ENCODE measurements at regions not wholly inside any gene's neighbourhood (a gene's known extent, or its start where the extent isn't known, plus 50 kb on each side); places are given as distances from the start of the nearest gene placed in this dataset.
"Not testable (repeated sequence)": the region's sequence is repeated elsewhere in the genome, so short reads cannot be mapped to it uniquely, and the experiment has no call there.

DNA sequence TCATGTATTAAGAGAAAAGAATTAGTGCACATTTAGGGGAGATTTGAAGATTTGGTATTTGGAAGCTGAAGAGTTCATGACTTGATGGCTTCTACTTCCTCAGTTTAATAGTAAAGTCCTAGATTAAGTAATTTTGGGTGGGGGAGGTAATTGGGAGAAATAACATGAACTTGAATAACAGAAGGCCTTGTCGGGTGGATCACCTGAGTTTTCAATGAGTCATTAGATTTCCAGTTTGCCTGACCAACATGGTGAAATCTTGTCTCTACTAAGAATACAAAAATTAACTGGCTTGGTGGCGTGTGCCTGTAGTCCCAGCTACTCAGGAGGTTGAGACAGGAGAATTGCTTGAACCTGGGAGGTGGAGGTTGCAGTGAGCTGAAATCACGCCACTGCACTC, 181.0 kb downstream of the GJA1 start:
- DNase-seq (no peak), ATAC-seq (no peak)
- no peaks in the 10 kb centered on the region for H3K27me3 Mint-ChIP-seq
- no peaks in the 10 kb centered on the region for H3K36me3 Mint-ChIP-seq
- no peak overlapping the region for H3K27ac Mint-ChIP-seq
- H3K9me3 Mint-ChIP-seq (ENCODE audit: low read depth) = no peaks in the 10 kb centered on the region
- CTCF ChIA-PET = no interaction called here
- no peaks in the 10 kb centered on the region for H3K4me1 Mint-ChIP-seq
- no peak overlapping the region for H3K4me3 Mint-ChIP-seq

GRCh38 chr6:121617388-121617787, 181.9 kb downstream of the GJA1 start:
- no peak overlapping the region for H3K27ac Mint-ChIP-seq
- H3K9me3 Mint-ChIP-seq (ENCODE audit: low read depth) = no peaks in the 10 kb centered on the region
- H3K4me1 Mint-ChIP-seq = no peaks in the 10 kb centered on the region
- no peak for DNase-seq
- no peaks in the 10 kb centered on the region for H3K27me3 Mint-ChIP-seq
- H3K4me3 Mint-ChIP-seq = no peak overlapping the region
- H3K36me3 Mint-ChIP-seq = no peaks in the 10 kb centered on the region
- CTCF ChIA-PET = no interaction called here
- ATAC-seq = no peak

DNA sequence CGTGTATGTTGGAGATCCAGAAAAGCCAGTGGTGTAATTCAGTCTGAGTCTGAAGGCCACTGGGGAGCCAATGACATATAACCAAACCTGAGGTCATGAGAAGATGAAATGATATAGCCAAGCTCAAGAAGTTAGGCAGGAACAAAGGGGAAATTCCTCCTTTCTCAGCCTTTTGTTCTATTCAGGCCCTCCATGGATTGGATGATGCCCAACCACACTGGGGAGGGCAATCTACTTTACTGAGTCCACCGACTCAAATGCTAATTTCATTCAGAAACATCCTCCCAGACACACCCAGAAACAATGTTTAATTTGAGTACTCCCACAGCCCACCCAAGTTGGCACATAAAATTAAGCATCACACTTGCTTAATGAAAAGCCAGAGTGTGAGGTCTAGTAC, 183.6 kb downstream of the GJA1 start:
- H3K4me3 Mint-ChIP-seq = no peak overlapping the region

GRCh38 chr6:121619987-121620740, 184.7 kb downstream of the GJA1 start:
- H3K9me3 Mint-ChIP-seq (ENCODE audit: low read depth) = peaks cover 3% of the 10 kb centered on the region
- H3K4me3 Mint-ChIP-seq = no peak overlapping the region
- DNase-seq (no peak), ATAC-seq (no peak)
- no peaks in the 10 kb centered on the region for H3K36me3 Mint-ChIP-seq
- H3K4me1 Mint-ChIP-seq = no peaks in the 10 kb centered on the region
- H3K27ac Mint-ChIP-seq = no peak overlapping the region
- CTCF ChIA-PET = no interaction called here
- no peaks in the 10 kb centered on the region for H3K27me3 Mint-ChIP-seq

More for the DNA sequence above, 183.6 kb downstream of the GJA1 start:
- ATAC-seq (no peak), DNase-seq (no peak)
- CTCF ChIA-PET = no interaction called here
- Mint-ChIP-seq H3K36me3 (no peaks in the 10 kb centered on the region), H3K4me1 (no peaks in the 10 kb centered on the region), H3K27me3 (no peaks in the 10 kb centered on the region), H3K27ac (no peak overlapping the region), H3K9me3 (ENCODE audit: low read depth) (no peaks in the 10 kb centered on the region)

DNA sequence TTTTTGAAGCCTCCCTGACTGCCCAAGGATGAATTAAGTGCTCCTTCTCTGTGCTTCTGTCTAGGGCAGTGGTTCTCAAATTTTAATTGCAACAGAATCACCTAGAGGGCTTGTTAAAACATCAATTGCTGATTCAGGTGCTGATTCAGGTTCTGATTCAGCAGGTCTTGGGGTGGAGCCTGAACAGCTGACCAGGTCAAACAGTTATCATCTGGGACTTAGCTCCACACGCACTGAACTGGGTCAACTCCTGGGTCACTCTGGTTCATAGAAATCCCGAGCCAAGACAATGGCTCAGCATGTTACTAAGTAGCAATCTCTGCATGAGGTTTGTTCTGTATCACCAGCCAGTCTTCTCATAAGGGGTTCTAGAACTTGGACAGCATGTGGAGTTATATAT, 192.3 kb downstream of the GJA1 start:
- Mint-ChIP-seq H3K9me3 (ENCODE audit: low read depth) (peaks cover 5% of the 10 kb centered on the region), H3K27me3 (no peaks in the 10 kb centered on the region), H3K27ac (no peak overlapping the region), H3K4me1 (no peaks in the 10 kb centered on the region), H3K36me3 (no peaks in the 10 kb centered on the region), H3K4me3 (no peak overlapping the region)
- DNase-seq (no peak), ATAC-seq (no peak)
- CTCF ChIA-PET = no interaction called here

DNA sequence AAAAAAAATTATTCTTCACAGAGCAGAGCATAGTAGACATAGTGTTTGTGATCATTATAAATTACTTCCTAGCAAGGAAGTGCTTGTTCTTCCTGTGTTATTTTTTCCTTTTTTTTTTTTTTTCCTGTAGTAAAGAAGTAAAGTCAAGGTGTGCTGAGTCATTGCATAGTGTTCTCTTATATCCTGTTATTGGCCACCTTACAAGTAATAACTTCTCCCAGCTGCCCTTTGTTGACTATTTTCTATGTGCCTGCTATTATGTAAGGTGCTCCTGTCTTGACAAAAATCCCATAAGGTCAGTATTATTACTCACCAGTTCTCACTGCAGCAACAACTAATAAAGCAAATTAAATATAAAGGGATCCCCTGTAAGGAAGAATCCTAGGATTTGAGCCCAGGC, 195.3 kb downstream of the GJA1 start:
- DNase-seq = no peak
- Mint-ChIP-seq H3K36me3 (no peaks in the 10 kb centered on the region), H3K4me1 (no peaks in the 10 kb centered on the region), H3K4me3 (no peak overlapping the region), H3K27me3 (no peaks in the 10 kb centered on the region), H3K9me3 (ENCODE audit: low read depth) (peaks cover 2% of the 10 kb centered on the region), H3K27ac (no peak overlapping the region)
- ATAC-seq = no peak
- CTCF ChIA-PET = no interaction called here

- H3K9me3 Mint-ChIP-seq (ENCODE audit: low read depth); ATAC-seq; H3K27ac Mint-ChIP-seq; CTCF ChIA-PET; H3K4me1 Mint-ChIP-seq; H3K36me3 Mint-ChIP-seq; H3K4me3 Mint-ChIP-seq; DNase-seq; H3K27me3 Mint-ChIP-seq: not testable (repeated sequence)
These were observed 196.3 kb downstream of the GJA1 start for GRCh38 chr6:121631752-121632151.

GRCh38 chr6:121633309-121633708, 197.9 kb downstream of the GJA1 start:
- no peak for ATAC-seq
- CTCF ChIA-PET = no interaction called here
- no peak overlapping the region for H3K27ac Mint-ChIP-seq
- no peak overlapping the region for H3K4me3 Mint-ChIP-seq
- no peak for DNase-seq
- H3K36me3 Mint-ChIP-seq = no peaks in the 10 kb centered on the region
- H3K27me3 Mint-ChIP-seq = no peaks in the 10 kb centered on the region
- no peaks in the 10 kb centered on the region for H3K4me1 Mint-ChIP-seq
- peaks cover 6% of the 10 kb centered on the region for H3K9me3 Mint-ChIP-seq (ENCODE audit: low read depth)

DNA sequence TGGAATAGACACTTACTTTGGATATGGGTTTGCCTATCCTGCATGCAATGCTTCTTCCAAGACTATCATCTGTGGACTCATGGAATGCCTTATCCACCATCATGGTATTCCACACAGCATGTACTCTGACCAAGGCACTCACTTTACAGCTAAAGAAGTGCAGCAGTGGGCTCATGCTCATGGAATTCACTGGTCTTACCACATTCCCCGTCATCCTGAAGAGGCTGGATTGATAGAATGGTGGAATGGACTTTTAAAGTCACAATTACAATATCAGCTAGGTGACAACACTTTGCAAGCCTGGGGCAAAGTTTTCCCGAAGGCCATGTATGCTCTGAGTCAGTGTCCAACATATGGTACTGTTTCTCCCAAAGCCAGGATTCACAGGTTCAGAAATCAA, 199.1 kb downstream of the GJA1 start:
- H3K27me3 Mint-ChIP-seq = not testable (repeated sequence)

DNA sequence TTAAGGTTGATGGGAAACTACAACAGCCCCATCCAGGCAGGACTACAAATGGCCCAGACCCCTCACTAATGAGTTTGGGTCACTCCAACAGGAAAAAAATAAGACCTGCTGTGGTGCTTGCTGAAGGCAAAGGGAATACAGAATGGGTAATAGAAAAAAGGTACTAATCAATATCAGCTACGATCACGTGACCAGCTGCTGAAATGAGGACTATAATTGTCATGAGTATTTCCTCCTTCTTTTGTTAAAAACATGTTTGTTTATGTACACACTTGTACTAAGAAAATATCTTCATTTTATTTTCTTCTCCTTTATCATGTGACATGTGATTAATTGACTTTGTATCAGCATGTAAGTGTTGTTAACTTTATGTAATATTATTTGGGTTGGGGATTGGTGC, 199.9 kb downstream of the GJA1 start:
- DNase-seq (no peak), ATAC-seq (no peak)
- no peaks in the 10 kb centered on the region for H3K4me1 Mint-ChIP-seq
- H3K36me3 Mint-ChIP-seq = no peaks in the 10 kb centered on the region
- no peak overlapping the region for H3K4me3 Mint-ChIP-seq
- peaks cover 6% of the 10 kb centered on the region for H3K9me3 Mint-ChIP-seq (ENCODE audit: low read depth)
- CTCF ChIA-PET = no interaction called here
- H3K27me3 Mint-ChIP-seq = no peaks in the 10 kb centered on the region
- no peak overlapping the region for H3K27ac Mint-ChIP-seq

More for the DNA sequence above, 199.1 kb downstream of the GJA1 start:
- H3K4me3 Mint-ChIP-seq; H3K27ac Mint-ChIP-seq; DNase-seq; ATAC-seq; CTCF ChIA-PET; H3K4me1 Mint-ChIP-seq; H3K36me3 Mint-ChIP-seq; H3K9me3 Mint-ChIP-seq (ENCODE audit: low read depth): not testable (repeated sequence)

DNA sequence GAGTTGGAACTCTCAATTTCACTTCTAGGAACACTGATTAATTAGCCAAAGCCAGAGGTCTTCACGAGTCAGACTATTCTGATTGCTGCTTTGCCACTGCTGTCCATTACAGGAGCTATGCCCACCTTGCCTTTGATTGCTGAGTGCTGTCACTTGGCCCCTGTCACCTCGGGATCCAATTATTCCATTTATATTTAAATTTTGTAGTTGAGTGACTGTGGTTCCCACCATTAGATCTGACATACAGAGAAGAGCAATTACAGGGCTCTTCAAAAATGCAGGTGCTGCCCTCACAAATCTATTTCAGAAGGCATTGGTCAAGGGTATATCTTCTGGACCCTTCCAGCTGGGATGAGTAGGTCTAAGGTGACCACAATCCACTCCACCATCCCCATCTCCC, 200.8 kb downstream of the GJA1 start:
- ATAC-seq; H3K9me3 Mint-ChIP-seq (ENCODE audit: low read depth); H3K36me3 Mint-ChIP-seq; H3K27ac Mint-ChIP-seq; H3K4me1 Mint-ChIP-seq; H3K27me3 Mint-ChIP-seq; CTCF ChIA-PET; H3K4me3 Mint-ChIP-seq; DNase-seq: not testable (repeated sequence)

- H3K27ac Mint-ChIP-seq = no peak overlapping the region
- H3K4me3 Mint-ChIP-seq = no peak overlapping the region
- DNase-seq = no peak
- peaks cover 5% of the 10 kb centered on the region for H3K9me3 Mint-ChIP-seq (ENCODE audit: low read depth)
- CTCF ChIA-PET = no interaction called here
- H3K4me1 Mint-ChIP-seq = no peaks in the 10 kb centered on the region
- no peak for ATAC-seq
- H3K27me3 Mint-ChIP-seq = no peaks in the 10 kb centered on the region
- no peaks in the 10 kb centered on the region for H3K36me3 Mint-ChIP-seq
These were observed 203.6 kb downstream of the GJA1 start for GRCh38 chr6:121639021-121639420.

GRCh38 chr6:121641158-121641557, 205.7 kb downstream of the GJA1 start:
- Mint-ChIP-seq H3K27ac (no peak overlapping the region), H3K36me3 (no peaks in the 10 kb centered on the region), H3K4me1 (peaks cover 9% of the 10 kb centered on the region), H3K4me3 (no peak overlapping the region), H3K27me3 (no peaks in the 10 kb centered on the region), H3K9me3 (ENCODE audit: low read depth) (peaks cover 2% of the 10 kb centered on the region)
- no peak for ATAC-seq
- DNase-seq = no peak
- CTCF ChIA-PET = no interaction called here

DNA sequence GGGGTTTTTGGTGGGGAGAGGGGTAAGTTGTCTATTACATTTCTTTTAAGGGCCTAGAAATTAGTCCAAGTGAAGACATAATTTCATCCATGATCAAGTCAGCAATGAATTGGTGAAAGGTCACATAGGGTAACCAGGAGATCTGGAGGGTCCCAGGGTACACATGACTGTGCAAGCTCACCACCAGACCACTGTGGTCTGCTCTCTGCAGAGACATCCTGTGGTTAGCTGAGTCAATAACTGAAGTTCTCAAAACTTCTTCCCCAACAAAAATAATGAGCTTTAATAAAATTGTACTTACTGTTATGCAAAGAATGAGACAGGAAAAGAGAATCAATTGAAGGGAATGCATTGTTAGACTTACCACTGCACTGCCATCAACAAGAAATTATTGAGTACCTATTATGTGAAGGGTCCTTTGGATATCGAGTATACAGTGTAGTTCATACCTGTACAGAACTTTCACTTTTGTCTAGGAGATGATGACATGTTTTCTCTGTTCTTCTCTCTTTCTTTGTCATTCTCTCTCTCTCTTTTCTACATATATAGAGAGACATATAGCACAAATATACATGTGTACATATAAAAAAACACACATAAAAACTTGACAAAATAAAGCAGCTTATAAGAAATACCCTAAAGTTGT, 209.8 kb downstream of the GJA1 start:
- CTCF ChIA-PET = no interaction called here
- Mint-ChIP-seq H3K4me1 (peaks cover 9% of the 10 kb centered on the region), H3K27ac (no peak overlapping the region), H3K36me3 (no peaks in the 10 kb centered on the region), H3K27me3 (no peaks in the 10 kb centered on the region), H3K9me3 (ENCODE audit: low read depth) (no peaks in the 10 kb centered on the region), H3K4me3 (no peak overlapping the region)
- ATAC-seq (peak; percentile 49), DNase-seq (peak; percentile 61)

Measured in activated CD8-positive, alpha-beta memory T cell treated with anti-CD3 and anti-CD28 coated beads, Interleukin-2, amount 10 ng/mL, durations not matched to agents 7 days and 5 days (primary cell).